CD14-positive monocyte (primary cell): ENCODE measurements at regions not wholly inside any gene's neighbourhood (a gene's known extent, or its start where the extent isn't known, plus 50 kb on each side); places are given as distances from the start of the nearest gene placed in this dataset.

ENCODE experiments used
- DNase-seq, 3 donors: peaks; one replicate each; pipeline ENCODE4 v3.0.0-alpha.2; 2011 to 2022
- H2AFZ ChIP-seq: 2 replicates; pipeline ENCODE4 v1.6.0; 2012; ENCODE audit warnings: mild to moderate bottlenecking, low read depth, low read length, inconsistent platforms; ENCODE audit not compliant: insufficient read depth, poor library complexity, severe bottlenecking
- H3K27ac ChIP-seq, 2 donors: 1 replicate in 1 of 2; 2 replicates in 1 of 2; pipeline ENCODE4 v1.5.1; 2012 to 2013; ENCODE audit warnings: low read length in 2 of 2, control low read depth in 1 of 2, inconsistent platforms in 1 of 2, low read depth in 1 of 2, mild to moderate bottlenecking in 1 of 2
- H3K27me3 ChIP-seq, 2 donors: one replicate each; pipeline versions ENCODE4 v1.6.0 to v1.6.1; 2011 to 2013; ENCODE audit warnings: low read length in 2 of 2; ENCODE audit not compliant: control insufficient read depth in 2 of 2, insufficient read depth in 2 of 2
- H3K36me3 ChIP-seq, 2 donors: replicated peaks in 1 of 2; 1 replicate in 1 of 2; 2 replicates in 1 of 2; pipeline versions ENCODE4 v1.5.1 to v1.6.1; 2012 to 2013; ENCODE audit warnings: low read length in 2 of 2, control low read depth in 1 of 2, inconsistent platforms in 1 of 2, mild to moderate bottlenecking in 1 of 2; ENCODE audit not compliant: insufficient read depth in 2 of 2, control insufficient read depth in 1 of 2
- H3K4me1 ChIP-seq, 2 donors: 1 replicate in 1 of 2; 2 replicates in 1 of 2; pipeline versions ENCODE4 v1.5.1 to v1.6.1; 2012 to 2013; ENCODE audit warnings: low read length in 2 of 2, control low read depth in 1 of 2, inconsistent platforms in 1 of 2, mild to moderate bottlenecking in 1 of 2, moderate library complexity in 1 of 2; ENCODE audit not compliant: insufficient read depth in 2 of 2, control insufficient read depth in 1 of 2
- H3K4me2 ChIP-seq: replicated peaks from 2 replicates; pipeline ENCODE3; 2012; ENCODE audit warnings: low read length, moderate library complexity, mild to moderate bottlenecking; ENCODE audit not compliant: poor library complexity, severe bottlenecking; ENCODE audit errors: extremely low read depth
- H3K4me3 ChIP-seq, 3 experiments: fragments of 200-600 bp in 1 of 3; sonication (generic) in 1 of 3; replicated peaks in 1 of 3; 1 replicate in 2 of 3; 2 replicates in 1 of 3; pipeline ENCODE4 v1.5.1; 2011 to 2013; ENCODE audit warnings: low read length in 3 of 3, mild to moderate bottlenecking in 3 of 3, control low read depth in 2 of 3, low read depth in 2 of 3, inconsistent platforms in 1 of 3, moderate library complexity in 1 of 3
- H3K79me2 ChIP-seq: 2 replicates; pipeline ENCODE4 v1.6.0; 2012; ENCODE audit warnings: mild to moderate bottlenecking, control low read depth, inconsistent platforms, low read length, moderate library complexity; ENCODE audit not compliant: insufficient read depth
- H3K9ac ChIP-seq: 2 replicates; pipeline ENCODE4 v1.6.0; 2017; ENCODE audit warnings: low read length, mild to moderate bottlenecking; ENCODE audit not compliant: insufficient read depth, poor library complexity, severe bottlenecking
- H3K9me3 ChIP-seq, 2 donors: replicated peaks in 1 of 2; 1 replicate in 1 of 2; 2 replicates in 1 of 2; pipeline versions ENCODE4 v1.5.1 to v1.6.1; 2012 to 2013; ENCODE audit warnings: low read length in 2 of 2, control low read depth in 1 of 2; ENCODE audit not compliant: control insufficient read depth in 1 of 2, insufficient read depth in 1 of 2
- H4K20me1 ChIP-seq: 2 replicates; pipeline ENCODE4 v1.6.0; 2012; ENCODE audit warnings: mild to moderate bottlenecking, low read length, control low read depth, moderate library complexity; ENCODE audit not compliant: insufficient read depth
- H3K27ac Mint-ChIP-seq, 7 donors: one replicate each; pipeline ENCODE4 v1.8.0; 2020; ENCODE audit warnings: mild to moderate bottlenecking in 7 of 7, mixed read lengths in 7 of 7, moderate library complexity in 6 of 7, inconsistent platforms in 2 of 7
- H3K27me3 Mint-ChIP-seq, 3 donors: one replicate each; pipeline ENCODE4 v1.8.0; 2021 to 2022; ENCODE audit warnings: low read depth in 3 of 3, mild to moderate bottlenecking in 3 of 3, mixed read lengths in 3 of 3, moderate library complexity in 3 of 3, inconsistent platforms in 1 of 3
- H3K36me3 Mint-ChIP-seq, 2 donors: one replicate each; pipeline ENCODE4 v1.8.0; 2020; ENCODE audit warnings: mixed read lengths in 2 of 2, inconsistent platforms in 1 of 2, mild to moderate bottlenecking in 1 of 2
- H3K4me1 Mint-ChIP-seq: one replicate; pipeline ENCODE4 v1.8.0; 2020; ENCODE audit warnings: mild to moderate bottlenecking, mixed read lengths
- H3K4me3 Mint-ChIP-seq, 2 donors: one replicate each; pipeline ENCODE4 v1.8.0; 2020; ENCODE audit warnings: mild to moderate bottlenecking in 2 of 2, mixed read lengths in 2 of 2, moderate library complexity in 1 of 2
- H3K9me3 Mint-ChIP-seq, 7 donors: one replicate each; pipeline ENCODE4 v1.8.0; 2020 to 2022; ENCODE audit warnings: mixed read lengths in 7 of 7, mild to moderate bottlenecking in 6 of 7, moderate library complexity in 6 of 7, inconsistent platforms in 2 of 7
- CTCF ChIP-seq: fragments of 200-600 bp; IDR thresholded peaks from one replicate; pipeline ENCODE4 v1.8.0; 2022; ENCODE audit warnings: antibody characterized with exemption, mild to moderate bottlenecking
- WGBS: methylation state at CpG from one replicate; pipeline ENCODE4 v1.1.5; 2013; ENCODE audit warnings: missing lambda C conversion rate; ENCODE audit not compliant: insufficient coverage; 5-methylcytosine and 5-hydroxymethylcytosine counted together
- intact Hi-C, 2 donors: fragments of 100-400 bp; cut with micrococcal nuclease; formaldehyde crosslinking; loops; one replicate each; pipeline versions ENCODE4 v1.15.0 to v1.15.1; 2023

- whole genome bisulfite sequencing, result 80% methylated on average over 2 of the region's 4 CpGs
- H3K9me3 ChIP-seq, result no peaks in the 10 kb centered on the region
- DNase-seq, result no peak
- no peak overlapping the region for H3K4me3 ChIP-seq
- no peaks in the 10 kb centered on the region for H3K4me1 ChIP-seq
- no peak overlapping the region for H3K9ac ChIP-seq
- Mint-ChIP-seq H3K27me3 (no peaks in the 10 kb centered on the region), H3K4me1 (no peaks in the 10 kb centered on the region), H3K27ac (no peak overlapping the region), H3K9me3 (peaks cover 0 to 2% (median 0%) of the 10 kb centered on the region in 7 donors), H3K4me3 (no peak overlapping the region), H3K36me3 (no peaks in the 10 kb centered on the region)
- no peak overlapping the region for H3K4me2 ChIP-seq
- no peaks in the 10 kb centered on the region for H3K36me3 ChIP-seq
- H2AFZ ChIP-seq, result no peak overlapping the region
- no peaks in the 10 kb centered on the region for H3K27me3 ChIP-seq
- no peaks in the 10 kb centered on the region for H4K20me1 ChIP-seq
- H3K79me2 ChIP-seq, result no peaks in the 10 kb centered on the region
- intact Hi-C loops, result no loop called here
- no peak for TF ChIP-seq CTCF
- H3K27ac ChIP-seq, result no peak overlapping the region
These were observed 491.4 kb downstream of the CBLN4 start for GRCh38 chr20:55513954-55514353.

GRCh38 chr20:55500130-55500529 lies 505.2 kb downstream of the CBLN4 start:
- Histone ChIP-seq H3K4me2 (no peak overlapping the region), H3K36me3 (no peaks in the 10 kb centered on the region), H3K27ac (no peak overlapping the region), H4K20me1 (no peaks in the 10 kb centered on the region), H3K79me2 (no peaks in the 10 kb centered on the region), H3K9ac (no peak overlapping the region), H3K4me3 (no peak overlapping the region), H3K9me3 (peaks cover 16 to 24% of the 10 kb centered on the region in 2 donors), H2AFZ (no peak overlapping the region), H3K27me3 (no peaks in the 10 kb centered on the region), H3K4me1 (no peaks in the 10 kb centered on the region)
- DNase-seq, result no peak
- Mint-ChIP-seq H3K27ac (no peak overlapping the region), H3K9me3 (peaks cover 5 to 26% (median 16%) of the 10 kb centered on the region in 7 donors), H3K4me1 (no peaks in the 10 kb centered on the region), H3K4me3 (no peak overlapping the region), H3K36me3 (no peaks in the 10 kb centered on the region), H3K27me3 (no peaks in the 10 kb centered on the region)
- intact Hi-C loops, result no loop called here
- 96% methylated on average over 3 of the region's 4 CpGs for WGBS
- no peak for TF ChIP-seq CTCF
